Astrocyte (in vitro differentiated cells and primary cell): ENCODE measurements at regions not wholly inside any gene's neighbourhood (a gene's known extent, or its start where the extent isn't known, plus 50 kb on each side); places are given as distances from the start of the nearest gene placed in this dataset.

ENCODE experiments used
- DNase-seq: peaks from one replicate; pipeline ENCODE4 v3.0.0-alpha.2; 2010; ENCODE audit warnings: low read depth
- FAIRE-seq: peaks from 2 replicates; lab custom pipeline; 2011; peaks lifted over from hg19 to GRCh38; lab: Jason Lieb, UNC
- H2AFZ ChIP-seq: 2 replicates; pipeline ENCODE4 v1.6.0; 2012; ENCODE audit warnings: low read depth, low read length, inconsistent platforms
- H3K27ac ChIP-seq: 2 replicates; pipeline ENCODE4 v1.5.1; 2011; ENCODE audit warnings: low read depth, low read length, inconsistent platforms
- H3K27me3 ChIP-seq: 2 replicates; pipeline ENCODE4 v1.6.0; 2011; ENCODE audit warnings: low read length, inconsistent platforms; ENCODE audit not compliant: insufficient read depth
- H3K36me3 ChIP-seq: 2 replicates; pipeline ENCODE4 v1.5.1; 2011; ENCODE audit warnings: low read length, inconsistent platforms; ENCODE audit not compliant: insufficient read depth
- H3K4me1 ChIP-seq: 2 replicates; pipeline ENCODE4 v1.5.1; 2011; ENCODE audit warnings: low read length, inconsistent platforms; ENCODE audit not compliant: insufficient read depth
- H3K4me2 ChIP-seq: 2 replicates; pipeline ENCODE4 v1.6.0; 2012; ENCODE audit warnings: low read length, inconsistent platforms
- H3K4me3 ChIP-seq: 2 replicates; pipeline ENCODE4 v1.5.1; 2011; ENCODE audit warnings: low read depth, mild to moderate bottlenecking, low read length, inconsistent platforms; ENCODE audit not compliant: insufficient read depth
- H3K79me2 ChIP-seq: 2 replicates; pipeline ENCODE4 v1.6.0; 2012; ENCODE audit warnings: mild to moderate bottlenecking, low read length, inconsistent platforms; ENCODE audit not compliant: insufficient read depth
- H3K9ac ChIP-seq: 2 replicates; pipeline ENCODE4 v1.6.0; 2012; ENCODE audit warnings: mild to moderate bottlenecking, low read length, inconsistent platforms
- H3K9me3 ChIP-seq: 2 replicates; pipeline ENCODE4 v1.5.1; 2012; ENCODE audit warnings: low read depth, mild to moderate bottlenecking, low read length, inconsistent platforms; ENCODE audit not compliant: insufficient read depth
- H4K20me1 ChIP-seq: 2 replicates; pipeline ENCODE4 v1.6.0; 2012; ENCODE audit warnings: low read length, inconsistent platforms; ENCODE audit not compliant: insufficient read depth
- H3K27ac Mint-ChIP-seq: one replicate; pipeline ENCODE4 v1.8.0; 2021; ENCODE audit warnings: mild to moderate bottlenecking, mixed read lengths; ENCODE audit not compliant: unreplicated experiment
- H3K27me3 Mint-ChIP-seq: one replicate; pipeline ENCODE4 v1.8.0; 2021; ENCODE audit warnings: low read depth, mixed read lengths; ENCODE audit not compliant: unreplicated experiment
- H3K36me3 Mint-ChIP-seq: one replicate; pipeline ENCODE4 v1.8.0; 2021; ENCODE audit warnings: low read depth, mixed read lengths; ENCODE audit not compliant: unreplicated experiment
- H3K4me1 Mint-ChIP-seq: one replicate; pipeline ENCODE4 v1.8.0; 2021; ENCODE audit warnings: low read depth, mixed read lengths; ENCODE audit not compliant: unreplicated experiment
- H3K4me3 Mint-ChIP-seq: one replicate; pipeline ENCODE4 v1.8.0; 2021; ENCODE audit warnings: mild to moderate bottlenecking, moderate library complexity, mixed read lengths; ENCODE audit not compliant: unreplicated experiment
- H3K9me3 Mint-ChIP-seq: one replicate; pipeline ENCODE4 v1.8.0; 2021; ENCODE audit warnings: mild to moderate bottlenecking, mixed read lengths; ENCODE audit not compliant: unreplicated experiment
- CTCF ChIP-seq: IDR thresholded peaks from 2 replicates; pipeline ENCODE4 v1.5.1; 2011; ENCODE audit warnings: low read depth, mild to moderate bottlenecking, inconsistent platforms, low read length, moderate library complexity; ENCODE audit not compliant: insufficient read depth
- EZH2 ChIP-seq: IDR thresholded peaks from 2 replicates; pipeline ENCODE4 v1.6.1; 2012; ENCODE audit warnings: mild to moderate bottlenecking, low read length, inconsistent platforms; ENCODE audit not compliant: insufficient read depth

- no peak overlapping the region for H3K27ac ChIP-seq
- H2AFZ ChIP-seq, result no peak overlapping the region
- H3K9me3 Mint-ChIP-seq, result peaks cover 2% of the 10 kb centered on the region
- no peak overlapping the region for H3K9ac ChIP-seq
- H3K27me3 ChIP-seq, result no peaks in the 10 kb centered on the region
- no peak overlapping the region for H3K4me3 ChIP-seq
- TF ChIP-seq CTCF, result no peak
- no peak for TF ChIP-seq EZH2
- no peaks in the 10 kb centered on the region for H3K79me2 ChIP-seq
- H3K9me3 ChIP-seq, result no peaks in the 10 kb centered on the region
- H3K36me3 ChIP-seq, result no peaks in the 10 kb centered on the region
- no peaks in the 10 kb centered on the region for H3K4me1 ChIP-seq
- H3K27me3 Mint-ChIP-seq, result no peaks in the 10 kb centered on the region
- FAIRE-seq, result peak; percentile 91
- H4K20me1 ChIP-seq, result no peaks in the 10 kb centered on the region
- no peak for DNase-seq
- H3K36me3 Mint-ChIP-seq, result no peaks in the 10 kb centered on the region
- H3K4me3 Mint-ChIP-seq, result no peak overlapping the region
- no peak overlapping the region for H3K4me2 ChIP-seq
- H3K4me1 Mint-ChIP-seq, result peaks cover 14% of the 10 kb centered on the region
- H3K27ac Mint-ChIP-seq, result no peak overlapping the region
These were observed 445.7 kb downstream of the SMARCA1 start for GRCh38 chrX:129077424-129078170.

- H3K36me3 Mint-ChIP-seq, result no peaks in the 10 kb centered on the region
- H3K27me3 Mint-ChIP-seq, result no peaks in the 10 kb centered on the region
- H2AFZ ChIP-seq, result no peak overlapping the region
- no peaks in the 10 kb centered on the region for H3K4me1 ChIP-seq
- DNase-seq (no peak), FAIRE-seq (no peak)
- no peak overlapping the region for H3K4me2 ChIP-seq
- no peak overlapping the region for H3K4me3 Mint-ChIP-seq
- no peaks in the 10 kb centered on the region for H4K20me1 ChIP-seq
- H3K36me3 ChIP-seq, result no peaks in the 10 kb centered on the region
- TF ChIP-seq EZH2, result no peak
- no peak for TF ChIP-seq CTCF
- H3K9me3 Mint-ChIP-seq, result no peaks in the 10 kb centered on the region
- no peaks in the 10 kb centered on the region for H3K27me3 ChIP-seq
- H3K27ac ChIP-seq, result no peak overlapping the region
- no peak overlapping the region for H3K9ac ChIP-seq
- no peak overlapping the region for H3K27ac Mint-ChIP-seq
- H3K79me2 ChIP-seq, result no peaks in the 10 kb centered on the region
- H3K4me1 Mint-ChIP-seq, result no peaks in the 10 kb centered on the region
- H3K4me3 ChIP-seq, result no peak overlapping the region
- H3K9me3 ChIP-seq, result no peaks in the 10 kb centered on the region
These were observed 451.9 kb downstream of the SMARCA1 start for GRCh38 chrX:129071390-129071789.

GRCh38 chrX:129065895-129066294, 457.4 kb downstream of the SMARCA1 start:
- Mint-ChIP-seq H3K27ac (no peak overlapping the region), H3K4me1 (no peaks in the 10 kb centered on the region), H3K4me3 (no peak overlapping the region), H3K36me3 (no peaks in the 10 kb centered on the region), H3K9me3 (no peaks in the 10 kb centered on the region), H3K27me3 (no peaks in the 10 kb centered on the region)
- H2AFZ ChIP-seq, result no peak overlapping the region
- FAIRE-seq (no peak), DNase-seq (no peak)
- H3K27ac ChIP-seq, result no peak overlapping the region
- TF ChIP-seq CTCF (no peak), EZH2 (no peak)
- H4K20me1 ChIP-seq, result no peaks in the 10 kb centered on the region
- no peaks in the 10 kb centered on the region for H3K36me3 ChIP-seq
- H3K4me2 ChIP-seq, result no peak overlapping the region
- no peaks in the 10 kb centered on the region for H3K4me1 ChIP-seq
- H3K9ac ChIP-seq, result no peak overlapping the region
- no peak overlapping the region for H3K4me3 ChIP-seq
- H3K27me3 ChIP-seq, result no peaks in the 10 kb centered on the region
- no peaks in the 10 kb centered on the region for H3K9me3 ChIP-seq
- no peaks in the 10 kb centered on the region for H3K79me2 ChIP-seq
